ENCODE measurements at regions not wholly inside any gene's neighbourhood (a gene's known extent, or its start where the extent isn't known, plus 50 kb on each side); places are given as distances from the start of the nearest gene placed in this dataset.
"Not testable (repeated sequence)": the region's sequence is repeated elsewhere in the genome, so short reads cannot be mapped to it uniquely, and the experiment has no call there.

DNA sequence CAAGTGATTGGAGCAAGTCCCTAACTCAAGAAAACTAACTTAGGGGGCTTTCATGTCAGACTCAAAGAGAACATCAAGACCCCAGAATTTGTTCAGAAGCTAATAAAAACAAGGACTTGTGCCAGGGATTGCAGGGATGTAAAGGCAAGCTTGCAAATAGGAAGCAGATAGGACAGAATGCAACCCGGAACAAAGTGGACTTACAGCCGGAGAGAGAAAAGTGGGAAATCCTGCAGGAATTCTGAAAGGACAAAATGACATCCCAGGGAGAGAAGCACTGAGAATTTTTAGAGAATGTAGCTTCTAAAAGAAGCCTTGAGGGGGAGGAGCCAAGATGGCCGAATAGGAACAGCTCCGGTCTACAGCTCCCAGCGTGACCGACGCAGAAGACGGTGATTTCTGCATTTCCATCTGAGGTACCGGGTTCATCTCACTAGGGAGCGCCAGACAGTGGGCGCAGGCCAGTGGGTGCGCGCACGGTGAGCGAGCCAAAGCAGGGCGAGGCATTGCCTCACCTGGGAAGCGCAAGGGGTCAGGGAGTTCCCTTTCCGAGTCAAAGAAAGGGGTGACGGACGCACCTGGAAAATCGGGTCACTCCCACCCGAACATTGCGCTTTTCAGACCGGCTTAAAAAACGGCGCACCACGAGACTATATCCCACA is 195.6 kb upstream of the G2E3 start:
- DNase-seq (ENCODE audit: low read depth in 2 of 2), result not testable (repeated sequence)

GRCh38 chr14:30369502-30370180 is 189.3 kb upstream of the G2E3 start:
- DNase-seq (ENCODE audit: low read depth in 2 of 2), result no peak

DNA sequence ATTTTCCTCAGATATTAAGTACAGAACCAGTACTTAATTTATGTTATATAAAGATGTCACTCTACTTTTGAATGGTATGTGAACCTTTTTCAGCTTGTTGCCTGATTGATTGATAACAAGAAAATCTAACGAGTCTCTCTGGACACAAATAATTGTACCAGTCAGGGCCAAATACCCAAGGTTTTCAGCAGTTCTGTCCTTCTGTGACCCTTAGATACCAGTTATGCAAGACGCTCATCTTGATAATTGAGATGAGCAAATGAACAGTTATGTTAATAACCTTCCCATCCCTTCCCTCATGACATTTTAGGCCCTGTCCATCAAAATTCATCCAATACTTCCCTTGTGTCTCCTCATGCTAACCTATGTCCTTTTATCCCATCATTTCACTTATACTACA is 185.9 kb upstream of the G2E3 start:
- no peak for DNase-seq (ENCODE audit: low read depth in 2 of 2)

GRCh38 chr14:30373526-30373925 is 185.4 kb upstream of the G2E3 start:
- DNase-seq (ENCODE audit: low read depth in 2 of 2), result no peak

DNA sequence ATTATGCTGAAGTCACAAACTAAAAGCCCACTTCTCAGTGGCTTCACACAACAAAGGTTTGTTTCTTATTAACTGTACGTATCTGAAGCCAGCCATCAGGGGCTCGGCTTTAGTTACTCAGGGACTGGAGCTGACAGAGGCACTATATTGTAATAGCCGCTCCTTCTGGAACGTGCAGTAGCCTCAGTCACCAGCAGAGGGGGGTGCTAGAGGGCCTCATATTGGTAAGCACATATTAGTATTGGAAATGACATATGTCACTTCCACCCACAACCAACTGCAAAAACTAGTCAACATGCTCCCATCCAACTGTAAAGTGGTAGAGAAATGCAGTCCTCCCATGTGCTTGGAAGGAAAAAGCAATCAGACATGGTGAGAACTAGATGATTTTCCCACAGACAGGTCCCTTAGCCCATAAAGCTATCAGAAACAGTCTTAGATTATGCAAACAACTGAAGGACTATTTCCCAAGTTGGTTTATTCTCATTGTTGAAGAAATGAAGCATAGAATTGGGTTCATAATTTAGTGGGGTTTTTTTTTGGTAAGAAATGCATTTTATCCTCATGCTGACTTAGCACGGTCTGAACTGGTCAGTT is 183.6 kb upstream of the G2E3 start:
- peak; percentile 41 to 52 for DNase-seq (ENCODE audit: low read depth in 2 of 2)

- DNase-seq (ENCODE audit: low read depth in 2 of 2), result no peak
Measured at GRCh38 chr14:30381861-30382480, 177.0 kb upstream of the G2E3 start.

GRCh38 chr14:30385925-30386324 is 173.0 kb upstream of the G2E3 start:
- no peak for DNase-seq (ENCODE audit: low read depth in 2 of 2)

GRCh38 chr14:30387871-30388270 is 171.1 kb upstream of the G2E3 start:
- DNase-seq (ENCODE audit: low read depth in 2 of 2), result no peak

DNA sequence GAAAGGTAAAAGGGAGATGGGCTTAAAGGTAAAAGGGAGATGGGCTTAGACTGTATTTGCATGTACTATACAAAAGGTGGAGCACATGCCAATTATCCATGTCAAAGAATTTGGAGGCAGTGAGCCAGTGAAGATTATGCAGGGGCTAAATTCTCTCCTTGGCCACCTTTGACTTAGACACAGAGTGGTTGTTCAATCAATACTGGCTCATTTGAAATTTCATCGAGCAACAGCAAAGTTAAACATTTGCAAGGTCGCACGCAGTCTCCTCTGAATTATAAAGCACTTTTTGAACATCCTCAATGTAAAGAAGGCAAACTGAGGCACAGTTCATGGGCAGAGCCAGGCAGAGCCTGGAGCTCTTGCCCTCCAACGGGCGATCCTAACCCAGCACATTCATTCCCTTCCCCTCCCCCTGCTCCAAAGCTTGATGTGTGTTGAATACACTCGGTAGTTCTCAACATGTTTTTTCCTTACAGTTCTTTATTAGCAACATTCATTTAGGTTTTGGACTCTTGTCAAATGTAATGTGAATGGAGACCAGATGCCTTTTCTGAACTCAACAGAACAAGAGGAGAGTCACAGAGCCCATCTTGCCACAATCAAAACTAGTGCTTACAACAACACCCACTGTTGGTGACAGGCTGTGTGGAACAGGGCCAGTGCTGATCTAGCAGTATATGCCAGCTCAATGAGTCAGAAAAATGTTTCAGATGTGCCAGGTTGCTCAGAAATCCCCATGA is 169.7 kb upstream of the G2E3 start:
- DNase-seq (ENCODE audit: low read depth in 2 of 2), result no peak

DNA sequence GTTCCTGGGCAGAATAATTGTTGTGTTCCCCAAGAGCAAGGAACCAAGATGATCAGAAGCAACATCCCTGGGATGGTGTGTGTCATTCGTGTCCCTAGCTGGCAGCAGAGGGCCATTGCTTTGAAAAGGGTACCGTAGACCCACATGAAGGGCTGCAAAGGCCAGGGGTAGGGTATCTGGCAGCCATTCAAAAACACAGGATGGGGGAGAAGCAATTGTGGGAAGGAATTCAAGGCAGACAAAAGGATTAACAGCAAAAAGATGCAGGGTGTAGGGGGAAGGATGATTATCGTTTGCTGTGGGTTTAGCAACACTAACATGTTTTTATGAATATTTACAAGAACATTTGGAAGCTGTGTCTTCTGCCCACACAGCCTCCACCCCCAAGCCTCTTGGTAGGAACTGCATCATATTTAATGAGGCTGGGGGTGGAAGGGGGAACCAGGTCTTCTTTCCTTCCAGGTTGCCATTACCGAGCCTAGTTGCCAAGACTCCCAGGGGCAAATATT is 169.0 kb upstream of the G2E3 start:
- DNase-seq (ENCODE audit: low read depth in 2 of 2), result no peak

DNA sequence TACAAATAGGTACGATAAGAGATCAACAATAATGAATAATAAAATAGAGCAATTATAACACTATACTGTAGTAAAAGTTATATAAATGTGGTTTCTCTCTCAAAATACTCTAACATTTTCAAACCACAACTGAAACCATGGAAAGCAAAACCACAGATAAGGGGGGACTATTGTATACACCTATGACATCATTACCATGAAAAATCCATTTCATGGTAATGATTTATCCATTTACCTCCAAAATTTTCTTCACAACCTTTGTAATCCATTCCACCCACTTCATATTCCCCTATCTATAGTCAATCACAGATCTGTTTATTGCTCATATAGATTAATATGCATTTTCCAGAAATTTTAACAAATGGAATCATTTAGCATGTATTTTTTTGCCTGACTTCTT is 163.9 kb upstream of the G2E3 start:
- DNase-seq (ENCODE audit: low read depth in 2 of 2), result no peak

DNA sequence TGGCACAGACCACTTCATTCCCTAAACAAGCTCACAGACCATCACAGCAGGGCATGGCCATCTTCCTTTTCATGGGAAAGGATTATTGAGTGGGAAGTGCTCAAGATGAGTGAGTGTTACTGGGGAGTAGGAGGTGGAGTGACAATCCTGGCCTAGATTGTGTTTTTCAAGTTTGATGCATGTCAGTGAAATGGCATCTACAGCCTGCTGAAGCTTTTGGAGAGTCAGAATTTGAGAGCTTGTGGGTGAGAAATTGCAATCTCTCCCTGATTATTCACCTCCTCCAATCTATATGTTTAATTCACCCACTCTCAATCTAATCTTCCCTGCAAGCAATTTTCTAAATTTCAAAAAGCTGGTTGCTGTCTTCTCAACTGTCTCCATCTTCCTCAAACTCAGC is 156.1 kb upstream of the G2E3 start:
- no peak for DNase-seq (ENCODE audit: low read depth in 2 of 2)

GRCh38 chr14:30403791-30404190 is 155.2 kb upstream of the G2E3 start:
- DNase-seq (ENCODE audit: low read depth in 2 of 2), result no peak

DNA sequence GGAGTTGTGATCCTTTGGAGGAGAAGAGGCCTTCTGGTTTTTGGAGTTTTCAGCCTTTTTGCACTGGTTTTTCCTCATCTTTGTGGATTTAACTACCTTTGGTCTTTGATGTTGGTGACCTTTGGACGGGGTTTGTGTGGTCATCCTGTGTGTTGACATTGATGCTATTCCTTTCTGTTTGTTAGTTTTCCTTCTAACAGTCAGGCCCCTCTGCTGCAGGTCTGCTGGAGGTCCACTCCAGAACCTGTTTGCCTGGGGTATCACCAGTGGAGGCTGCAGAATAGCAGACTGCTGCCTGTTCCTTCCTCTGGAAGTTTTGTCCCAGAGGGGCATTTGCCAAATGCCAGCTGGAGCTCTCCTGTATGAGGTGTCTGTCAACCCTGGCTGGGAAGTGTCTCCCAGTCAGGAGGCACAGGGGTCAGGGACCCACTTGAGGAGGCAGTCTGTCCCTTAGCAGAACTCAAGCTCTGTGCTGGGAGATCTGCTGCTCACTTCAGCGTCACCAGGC is 149.4 kb upstream of the G2E3 start:
- not testable (repeated sequence) for DNase-seq (ENCODE audit: low read depth in 2 of 2)

DNA sequence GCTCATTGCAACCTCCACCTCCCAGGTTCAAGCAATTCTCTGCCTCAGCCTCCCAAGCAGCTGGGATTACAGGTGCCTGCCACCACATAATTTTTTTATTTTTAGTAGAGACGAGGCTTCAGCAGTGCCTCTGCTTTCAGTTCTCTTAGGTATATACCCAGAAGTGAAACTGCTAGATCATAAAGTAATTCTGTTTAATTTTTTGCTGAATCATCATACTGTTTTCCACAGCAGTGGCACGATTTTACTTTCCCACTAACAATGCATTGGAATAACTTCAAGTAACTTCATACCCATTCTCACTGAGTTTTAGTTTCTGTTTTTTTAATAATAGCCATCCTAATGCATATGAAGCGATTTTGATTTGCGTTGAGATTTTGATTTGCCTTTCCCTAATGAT is 148.0 kb upstream of the G2E3 start:
- no peak for DNase-seq (ENCODE audit: low read depth in 2 of 2)

DNA sequence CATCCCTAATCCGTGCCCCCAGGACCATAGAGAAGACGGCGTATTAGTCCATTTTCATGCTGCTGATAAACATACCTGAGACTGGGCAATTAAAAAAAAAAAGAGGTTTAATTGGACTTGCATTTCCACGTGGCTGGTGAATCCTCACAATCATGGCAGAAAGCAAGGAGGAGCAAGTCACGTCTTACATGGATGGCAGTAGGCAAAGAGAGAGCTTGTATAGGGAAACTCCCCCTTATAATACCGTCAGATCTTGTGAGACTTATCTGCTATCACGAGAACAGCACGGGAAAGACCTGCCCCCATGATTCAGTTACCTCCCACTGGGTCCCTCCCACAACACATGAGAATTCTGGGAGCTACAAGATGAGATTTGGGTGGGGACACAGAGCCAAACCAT is 145.8 kb upstream of the G2E3 start:
- DNase-seq (ENCODE audit: low read depth in 2 of 2), result not testable (repeated sequence)

DNA sequence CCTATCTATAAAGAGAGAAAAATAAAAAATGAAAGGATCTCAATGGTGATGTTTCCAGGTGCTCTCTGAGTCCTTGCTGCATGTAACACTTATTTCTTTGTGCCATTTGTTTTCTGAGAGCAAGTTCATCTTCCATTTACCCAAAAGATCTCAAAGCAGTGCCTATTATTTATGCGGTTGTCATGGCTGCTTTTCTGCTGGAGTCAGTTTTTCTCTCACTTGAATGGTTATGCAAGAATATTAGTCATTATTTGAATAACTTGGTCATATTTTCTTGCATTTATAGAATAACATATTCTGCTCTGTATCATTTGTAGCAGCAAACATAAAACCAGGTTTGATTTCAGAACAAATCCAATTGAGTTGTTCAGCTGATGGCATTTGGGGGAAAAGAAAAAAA is 141.8 kb upstream of the G2E3 start:
- no peak for DNase-seq (ENCODE audit: low read depth in 2 of 2)

GRCh38 chr14:30417999-30418398 is 141.0 kb upstream of the G2E3 start:
- DNase-seq (ENCODE audit: low read depth in 2 of 2), result no peak

GRCh38 chr14:30419037-30419436 is 139.9 kb upstream of the G2E3 start:
- no peak for DNase-seq (ENCODE audit: low read depth in 2 of 2)

- DNase-seq (ENCODE audit: low read depth in 2 of 2), result no peak
Measured at GRCh38 chr14:30420515-30420914, 138.4 kb upstream of the G2E3 start.

DNA sequence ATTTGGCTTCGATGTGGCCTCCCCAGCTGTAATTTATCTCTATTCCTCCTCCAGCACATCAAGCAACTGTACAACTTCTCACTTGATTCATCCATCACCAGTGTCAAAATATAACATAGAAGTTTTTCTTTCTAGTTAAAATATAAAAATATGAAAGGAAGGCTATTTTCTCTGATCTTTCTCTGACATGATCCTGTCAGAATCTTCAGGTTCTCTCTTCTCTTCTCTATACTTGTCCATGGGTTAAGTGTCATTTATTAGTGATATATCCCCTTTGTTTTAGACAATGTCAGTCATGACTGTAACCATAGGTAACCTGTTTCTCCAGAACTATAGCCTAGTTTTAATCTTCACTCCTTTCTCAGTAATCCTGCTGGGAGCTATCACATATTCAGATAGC is 132.5 kb upstream of the G2E3 start:
- no peak for DNase-seq (ENCODE audit: low read depth in 2 of 2)

DNA sequence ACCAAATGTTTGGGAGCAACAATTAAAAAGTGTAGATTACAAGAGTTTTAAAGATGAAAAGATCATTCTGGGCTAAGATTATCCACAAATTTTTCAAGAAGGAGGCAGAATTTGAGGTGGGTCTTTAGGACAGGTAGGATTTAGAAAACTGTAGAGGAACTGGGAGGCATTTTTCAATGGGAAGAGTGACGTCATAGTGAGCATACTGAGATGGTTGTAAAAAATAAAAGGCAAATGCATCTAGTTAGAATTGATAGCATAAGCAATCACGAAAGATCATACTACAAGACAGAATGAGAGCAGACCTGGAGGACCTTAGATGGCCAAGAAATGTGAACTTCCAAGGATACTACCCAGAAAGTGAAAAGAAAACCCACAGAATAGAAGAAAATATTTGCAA is 131.6 kb upstream of the G2E3 start:
- no peak for DNase-seq (ENCODE audit: low read depth in 2 of 2)
